Vagina (tissue), 2 donors: ENCODE measurements at regions not wholly inside any gene's neighbourhood (a gene's known extent, or its start where the extent isn't known, plus 50 kb on each side); places are given as distances from the start of the nearest gene placed in this dataset.

ENCODE experiments used
- CTCF ChIP-seq, 3 experiments: fragments of 450-650 bp in 2 of 3; fragments of 200-600 bp in 1 of 3; sonication (generic) in 1 of 3; IDR thresholded peaks; one replicate each; pipeline ENCODE4 v1.5.1; 2017 to 2019; ENCODE audit warnings: antibody characterized with exemption in 3 of 3, mild to moderate bottlenecking in 2 of 3, moderate library complexity in 2 of 3
- POLR2A ChIP-seq, 2 donors: fragments of 450-650 bp; IDR thresholded peaks; one replicate each; pipeline ENCODE4 v1.6.1; 2017; ENCODE audit warnings: antibody characterized with exemption in 2 of 2, mild to moderate bottlenecking in 2 of 2, moderate library complexity in 2 of 2

GRCh38 chr12:78697817-78698415 lies 166.7 kb upstream of the SYT1 start:
- no peak for TF ChIP-seq CTCF (IDR thresholded peaks at IDR 0.05)
- TF ChIP-seq POLR2A (IDR thresholded peaks at IDR 0.05) = no peak
